GM12892 (cell line): ENCODE measurements at regions not wholly inside any gene's neighbourhood (a gene's known extent, or its start where the extent isn't known, plus 50 kb on each side); places are given as distances from the start of the nearest gene placed in this dataset.

Experiments used
- POLR2A ChIP-seq: IDR thresholded peaks from 2 replicates; pipeline ENCODE4 v1.6.1; 2011; ENCODE audit warnings: low read depth, low read length, control low read depth
- POLR2AphosphoS5 ChIP-seq: IDR thresholded peaks from 2 replicates; pipeline ENCODE4 v1.6.1; 2011; ENCODE audit warnings: low read depth, low read length, control low read depth
- TAF1 ChIP-seq: IDR thresholded peaks from 2 replicates; pipeline ENCODE4 v1.6.1; 2011; ENCODE audit warnings: low read depth, mild to moderate bottlenecking, control low read depth, low read length, borderline replicate concordance

DNA sequence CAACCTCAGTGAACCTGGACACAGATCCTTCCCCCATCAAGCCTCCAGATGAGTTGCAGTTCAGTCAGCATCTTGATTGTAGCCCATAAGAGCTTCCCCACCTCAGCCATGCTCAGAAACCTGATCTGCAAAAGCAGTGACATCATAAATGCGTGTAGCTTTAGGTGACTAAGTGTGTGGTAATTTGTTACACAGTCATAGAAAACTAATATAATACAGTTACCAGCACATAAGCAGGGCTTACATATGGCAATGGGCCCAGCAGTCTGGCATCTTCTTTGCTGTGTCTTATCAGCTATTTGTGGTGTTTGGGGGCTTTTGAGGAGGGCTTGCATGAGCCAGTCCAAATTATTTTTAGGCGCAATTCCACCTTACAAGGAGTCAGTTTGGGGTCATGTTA lies 807.0 kb downstream of the SLC4A3 start:
- TF ChIP-seq POLR2AphosphoS5 (no peak), POLR2A (no peak), TAF1 (no peak)
